ENCODE measurements at regions not wholly inside any gene's neighbourhood (a gene's known extent, or its start where the extent isn't known, plus 50 kb on each side); places are given as distances from the start of the nearest gene placed in this dataset.

DNA sequence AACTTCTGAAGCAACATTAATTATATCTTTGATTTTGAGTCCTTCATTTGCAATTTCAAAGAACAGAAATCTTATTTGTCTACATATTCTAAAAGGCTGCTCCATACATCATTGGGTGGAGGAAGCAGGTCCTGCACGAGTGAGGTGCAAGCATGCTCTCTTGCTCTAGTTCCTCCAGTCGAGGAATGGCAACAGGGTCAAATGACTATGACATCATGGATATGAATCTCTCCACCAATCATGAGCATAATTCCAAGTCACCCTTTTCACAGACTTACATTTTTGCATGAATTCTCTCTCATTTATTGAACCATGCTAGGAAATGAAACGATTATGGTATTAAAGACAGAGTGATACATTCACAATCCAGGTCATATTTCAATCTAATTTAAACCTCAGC lies 608.8 kb upstream of the SOX11 start:
- no peak for TF ChIP-seq POLR2A (IDR thresholded peaks at IDR 0.05; ENCODE audit: borderline replicate concordance, extremely low read depth, insufficient read depth, insufficient read length)
- TF ChIP-seq, protein P1, sequence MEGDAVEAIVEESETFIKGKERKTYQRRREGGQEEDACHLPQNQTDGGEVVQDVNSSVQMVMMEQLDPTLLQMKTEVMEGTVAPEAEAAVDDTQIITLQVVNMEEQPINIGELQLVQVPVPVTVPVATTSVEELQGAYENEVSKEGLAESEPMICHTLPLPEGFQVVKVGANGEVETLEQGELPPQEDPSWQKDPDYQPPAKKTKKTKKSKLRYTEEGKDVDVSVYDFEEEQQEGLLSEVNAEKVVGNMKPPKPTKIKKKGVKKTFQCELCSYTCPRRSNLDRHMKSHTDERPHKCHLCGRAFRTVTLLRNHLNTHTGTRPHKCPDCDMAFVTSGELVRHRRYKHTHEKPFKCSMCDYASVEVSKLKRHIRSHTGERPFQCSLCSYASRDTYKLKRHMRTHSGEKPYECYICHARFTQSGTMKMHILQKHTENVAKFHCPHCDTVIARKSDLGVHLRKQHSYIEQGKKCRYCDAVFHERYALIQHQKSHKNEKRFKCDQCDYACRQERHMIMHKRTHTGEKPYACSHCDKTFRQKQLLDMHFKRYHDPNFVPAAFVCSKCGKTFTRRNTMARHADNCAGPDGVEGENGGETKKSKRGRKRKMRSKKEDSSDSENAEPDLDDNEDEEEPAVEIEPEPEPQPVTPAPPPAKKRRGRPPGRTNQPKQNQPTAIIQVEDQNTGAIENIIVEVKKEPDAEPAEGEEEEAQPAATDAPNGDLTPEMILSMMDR (IDR thresholded peaks at IDR 0.05 in 2 of 3, conservative IDR thresholded peaks at IDR 0.05 in 1 of 3; ENCODE audit: borderline replicate concordance in 1 of 3, insufficient read depth in 1 of 3, low read depth in 2 of 3, low read length in 2 of 3), result no peak
- no peak for TF ChIP-seq POLR2AphosphoS5 (IDR thresholded peaks at IDR 0.05; ENCODE audit: low read depth, low read length)
- TF ChIP-seq EGR1 (IDR thresholded peaks at IDR 0.05; ENCODE audit: low read depth), result no peak
